ENCODE measurements at regions not wholly inside any gene's neighbourhood (a gene's known extent, or its start where the extent isn't known, plus 50 kb on each side); places are given as distances from the start of the nearest gene placed in this dataset.

DNA sequence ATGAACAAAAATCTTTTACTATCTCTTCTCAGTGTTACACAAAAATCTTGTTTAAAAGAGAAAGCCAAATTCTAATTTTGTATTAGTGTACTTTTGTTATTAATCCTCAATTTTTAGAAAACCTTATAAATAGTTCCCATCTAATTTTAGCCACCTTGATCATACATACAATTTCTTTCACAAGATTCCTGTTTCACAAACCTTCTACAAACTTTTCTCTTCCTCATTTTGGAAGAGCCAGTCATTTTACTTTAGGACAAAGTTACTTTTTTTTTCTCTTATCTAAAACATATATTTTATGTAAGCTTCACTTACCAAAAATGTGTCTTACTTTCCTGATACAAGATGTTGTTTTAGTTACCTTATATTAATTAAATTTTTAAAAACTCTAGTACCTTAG lies 161.3 kb downstream of the YIPF5 start:
- Histone ChIP-seq H3K9me3 (ENCODE audit: control insufficient read depth, low read length) (peaks cover 5% of the 10 kb centered on the region), H3K4me1 (ENCODE audit: control insufficient read depth, insufficient read depth, low read length) (peaks cover 4% of the 10 kb centered on the region), H3K9ac (ENCODE audit: low read length) (no peak overlapping the region), H3K4me3 (ENCODE audit: low read length) (no peak overlapping the region), H3K27me3 (replicated peaks; ENCODE audit: control insufficient read depth, insufficient read depth, low read length) (no peaks in the 10 kb centered on the region), H3K36me3 (ENCODE audit: control insufficient read depth, insufficient read depth, low read length, severe bottlenecking) (no peaks in the 10 kb centered on the region)
- DNase-seq (ENCODE audit: low read depth): no peak

DNA sequence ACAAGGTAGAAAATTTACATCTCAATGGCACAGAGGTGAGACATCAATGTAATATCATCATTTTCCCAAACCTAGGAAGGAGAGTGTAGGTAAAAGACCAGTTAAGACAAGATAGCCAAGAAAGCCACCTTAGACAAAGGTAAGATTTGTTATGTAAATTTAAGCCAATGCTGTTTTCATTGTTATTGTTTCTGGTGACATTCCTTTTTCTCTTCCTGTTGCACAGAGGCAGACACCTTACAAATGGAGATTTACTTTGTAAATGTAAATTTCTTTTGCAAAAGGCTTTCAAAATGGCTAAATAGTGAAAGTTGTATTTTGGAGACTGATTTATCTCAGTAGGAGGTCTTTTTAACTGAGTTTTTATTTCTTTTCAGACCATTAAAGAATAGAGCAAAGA lies 159.1 kb downstream of the YIPF5 start:
- H3K9me3 ChIP-seq (ENCODE audit: control insufficient read depth, low read length): peaks cover 5% of the 10 kb centered on the region
- no peak for DNase-seq (ENCODE audit: low read depth)
- no peak overlapping the region for H3K4me3 ChIP-seq (ENCODE audit: low read length)
- no peaks in the 10 kb centered on the region for H3K4me1 ChIP-seq (ENCODE audit: control insufficient read depth, insufficient read depth, low read length)
- no peak overlapping the region for H3K9ac ChIP-seq (ENCODE audit: low read length)
- H3K27me3 ChIP-seq (replicated peaks; ENCODE audit: control insufficient read depth, insufficient read depth, low read length): no peaks in the 10 kb centered on the region
- no peaks in the 10 kb centered on the region for H3K36me3 ChIP-seq (ENCODE audit: control insufficient read depth, insufficient read depth, low read length, severe bottlenecking)

- Histone ChIP-seq H3K9me3 (ENCODE audit: control insufficient read depth, low read length) (peaks cover 5% of the 10 kb centered on the region), H3K36me3 (ENCODE audit: control insufficient read depth, insufficient read depth, low read length, severe bottlenecking) (no peaks in the 10 kb centered on the region), H3K4me1 (ENCODE audit: control insufficient read depth, insufficient read depth, low read length) (no peaks in the 10 kb centered on the region), H3K9ac (ENCODE audit: low read length) (no peak overlapping the region), H3K4me3 (ENCODE audit: low read length) (no peak overlapping the region), H3K27me3 (replicated peaks; ENCODE audit: control insufficient read depth, insufficient read depth, low read length) (no peaks in the 10 kb centered on the region)
- no peak for DNase-seq (ENCODE audit: low read depth)
These were observed 156.6 kb downstream of the YIPF5 start for GRCh38 chr5:144013816-144014215.

DNA sequence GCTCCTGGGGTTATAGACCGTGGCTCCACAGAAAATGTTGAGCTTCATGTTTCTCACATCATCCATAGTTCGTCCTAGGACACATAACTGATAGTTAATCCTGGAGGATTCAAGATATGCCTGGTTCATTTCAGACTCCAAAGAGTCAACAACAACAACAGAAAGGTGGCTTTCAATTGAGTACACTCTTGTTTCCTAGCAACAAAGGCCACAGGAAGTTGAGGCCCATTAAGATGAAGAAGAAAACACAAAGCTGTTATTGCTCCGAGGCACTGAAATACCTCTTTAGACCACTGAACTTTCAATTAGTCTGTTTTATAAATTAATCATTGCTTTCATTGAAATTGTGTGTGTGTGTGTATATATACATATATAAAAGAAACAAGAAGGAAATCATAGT lies 154.5 kb downstream of the YIPF5 start:
- Histone ChIP-seq H3K36me3 (ENCODE audit: control insufficient read depth, insufficient read depth, low read length, severe bottlenecking) (no peaks in the 10 kb centered on the region), H3K4me3 (ENCODE audit: low read length) (no peak overlapping the region), H3K9me3 (ENCODE audit: control insufficient read depth, low read length) (no peaks in the 10 kb centered on the region), H3K9ac (ENCODE audit: low read length) (no peak overlapping the region), H3K27me3 (replicated peaks; ENCODE audit: control insufficient read depth, insufficient read depth, low read length) (no peaks in the 10 kb centered on the region), H3K4me1 (ENCODE audit: control insufficient read depth, insufficient read depth, low read length) (no peaks in the 10 kb centered on the region)
- DNase-seq (ENCODE audit: low read depth): no peak

DNA sequence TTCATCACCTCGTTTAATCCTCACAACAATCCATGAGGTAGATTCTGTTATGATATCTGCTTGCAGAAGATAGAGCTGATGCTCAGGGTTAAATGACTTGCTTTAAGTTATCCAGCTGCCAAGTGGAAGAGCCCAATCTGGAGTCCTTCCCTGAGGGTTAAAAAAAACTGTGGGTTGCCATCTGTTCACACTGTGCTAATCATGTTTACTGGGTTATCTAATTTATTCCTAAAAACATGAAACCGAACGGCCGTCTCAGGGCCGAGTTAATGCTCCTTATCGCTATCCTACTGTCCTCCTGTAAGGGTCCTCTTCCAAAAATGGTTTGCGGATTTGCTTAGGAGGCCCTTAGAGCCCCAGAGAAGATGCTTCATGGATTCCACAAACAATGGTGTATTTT lies 153.3 kb downstream of the YIPF5 start:
- H3K36me3 ChIP-seq (ENCODE audit: control insufficient read depth, insufficient read depth, low read length, severe bottlenecking): no peaks in the 10 kb centered on the region
- no peak overlapping the region for H3K4me3 ChIP-seq (ENCODE audit: low read length)
- H3K9me3 ChIP-seq (ENCODE audit: control insufficient read depth, low read length): no peaks in the 10 kb centered on the region
- no peak for DNase-seq (ENCODE audit: low read depth)
- no peaks in the 10 kb centered on the region for H3K4me1 ChIP-seq (ENCODE audit: control insufficient read depth, insufficient read depth, low read length)
- H3K27me3 ChIP-seq (replicated peaks; ENCODE audit: control insufficient read depth, insufficient read depth, low read length): no peaks in the 10 kb centered on the region
- no peak overlapping the region for H3K9ac ChIP-seq (ENCODE audit: low read length)

GRCh38 chr5:144017631-144018030 lies 152.8 kb downstream of the YIPF5 start:
- Histone ChIP-seq H3K9me3 (ENCODE audit: control insufficient read depth, low read length) (no peaks in the 10 kb centered on the region), H3K27me3 (replicated peaks; ENCODE audit: control insufficient read depth, insufficient read depth, low read length) (no peaks in the 10 kb centered on the region), H3K9ac (ENCODE audit: low read length) (no peak overlapping the region), H3K36me3 (ENCODE audit: control insufficient read depth, insufficient read depth, low read length, severe bottlenecking) (no peaks in the 10 kb centered on the region), H3K4me3 (ENCODE audit: low read length) (no peak overlapping the region), H3K4me1 (ENCODE audit: control insufficient read depth, insufficient read depth, low read length) (no peaks in the 10 kb centered on the region)
- peak; percentile 30 for DNase-seq (ENCODE audit: low read depth)

DNA sequence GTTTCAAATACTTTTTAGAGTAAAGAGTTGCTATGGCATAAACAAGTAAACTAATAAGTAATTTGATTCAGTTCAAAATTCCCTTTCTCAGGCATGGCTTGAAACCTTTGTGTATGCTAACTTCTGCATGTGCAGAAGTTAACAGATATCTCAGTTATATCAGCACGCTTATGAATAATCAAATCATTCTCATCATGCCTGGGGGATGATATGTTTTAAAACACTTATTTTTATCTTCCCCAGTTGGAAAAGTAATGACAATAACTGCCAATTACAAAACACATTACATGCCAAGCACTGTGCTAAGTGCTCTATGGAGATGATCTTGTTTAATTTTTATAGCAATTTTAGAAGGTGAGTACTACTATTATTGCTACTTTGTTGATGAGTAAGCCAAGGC lies 146.4 kb downstream of the YIPF5 start:
- peaks cover 14% of the 10 kb centered on the region for H3K4me1 ChIP-seq (ENCODE audit: control insufficient read depth, insufficient read depth, low read length)

GRCh38 chr5:144024545-144024944 lies 145.9 kb downstream of the YIPF5 start:
- Histone ChIP-seq H3K27me3 (replicated peaks; ENCODE audit: control insufficient read depth, insufficient read depth, low read length) (no peaks in the 10 kb centered on the region), H3K4me1 (ENCODE audit: control insufficient read depth, insufficient read depth, low read length) (peaks cover 14% of the 10 kb centered on the region), H3K9me3 (ENCODE audit: control insufficient read depth, low read length) (no peaks in the 10 kb centered on the region), H3K9ac (ENCODE audit: low read length) (no peak overlapping the region), H3K36me3 (ENCODE audit: control insufficient read depth, insufficient read depth, low read length, severe bottlenecking) (no peaks in the 10 kb centered on the region), H3K4me3 (ENCODE audit: low read length) (no peak overlapping the region)
- no peak for DNase-seq (ENCODE audit: low read depth)

More for the DNA sequence above, 146.4 kb downstream of the YIPF5 start:
- no peaks in the 10 kb centered on the region for H3K27me3 ChIP-seq (replicated peaks; ENCODE audit: control insufficient read depth, insufficient read depth, low read length)
- H3K4me3 ChIP-seq (ENCODE audit: low read length): no peak overlapping the region
- no peaks in the 10 kb centered on the region for H3K36me3 ChIP-seq (ENCODE audit: control insufficient read depth, insufficient read depth, low read length, severe bottlenecking)
- DNase-seq (ENCODE audit: low read depth): no peak
- H3K9ac ChIP-seq (ENCODE audit: low read length): no peak overlapping the region
- H3K9me3 ChIP-seq (ENCODE audit: control insufficient read depth, low read length): no peaks in the 10 kb centered on the region

DNA sequence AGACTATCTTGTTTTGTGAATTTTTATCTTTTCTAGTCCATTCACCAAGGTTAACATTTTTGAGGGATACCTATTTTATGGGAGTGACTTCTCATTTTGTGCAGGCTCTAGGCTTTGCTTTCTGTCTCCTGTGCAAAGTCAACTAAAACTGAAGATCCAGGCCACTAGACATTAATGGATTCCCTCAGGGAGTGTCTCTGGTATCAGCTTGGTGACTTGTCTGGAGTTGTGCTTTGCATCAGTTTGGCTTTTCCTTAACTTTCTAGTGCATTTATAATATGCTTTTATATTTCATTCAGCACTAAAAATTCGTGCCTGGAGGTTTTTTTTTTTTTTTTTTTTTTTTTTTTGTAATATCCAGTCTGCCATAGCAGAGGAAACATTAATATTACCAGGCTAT lies 144.2 kb downstream of the YIPF5 start:
- Histone ChIP-seq H3K4me1 (ENCODE audit: control insufficient read depth, insufficient read depth, low read length) (peaks cover 14% of the 10 kb centered on the region), H3K27me3 (replicated peaks; ENCODE audit: control insufficient read depth, insufficient read depth, low read length) (no peaks in the 10 kb centered on the region), H3K9ac (ENCODE audit: low read length) (no peak overlapping the region), H3K36me3 (ENCODE audit: control insufficient read depth, insufficient read depth, low read length, severe bottlenecking) (no peaks in the 10 kb centered on the region), H3K9me3 (ENCODE audit: control insufficient read depth, low read length) (no peaks in the 10 kb centered on the region), H3K4me3 (ENCODE audit: low read length) (no peak overlapping the region)
- DNase-seq (ENCODE audit: low read depth): no peak

DNA sequence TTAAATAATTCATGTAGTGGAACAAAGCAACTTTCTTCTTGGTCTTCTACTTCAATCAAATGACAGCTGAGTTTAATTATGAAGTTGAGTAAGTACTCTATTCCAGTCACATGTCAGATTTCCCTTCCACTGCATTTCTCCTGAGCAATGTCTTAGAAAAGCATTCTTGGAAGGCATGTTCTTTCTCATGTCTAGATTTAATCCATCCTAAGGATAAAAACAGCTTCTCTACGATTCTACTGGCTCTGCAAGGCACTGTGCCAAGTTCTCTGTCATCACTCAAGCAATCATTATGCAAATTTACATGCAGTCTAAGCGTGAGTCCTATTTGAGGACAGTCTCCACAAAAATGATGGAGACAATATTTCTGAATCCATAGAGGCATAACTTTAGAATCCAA lies 142.4 kb downstream of the YIPF5 start:
- H3K36me3 ChIP-seq (ENCODE audit: control insufficient read depth, insufficient read depth, low read length, severe bottlenecking): no peaks in the 10 kb centered on the region
- no peaks in the 10 kb centered on the region for H3K27me3 ChIP-seq (replicated peaks; ENCODE audit: control insufficient read depth, insufficient read depth, low read length)
- no peaks in the 10 kb centered on the region for H3K9me3 ChIP-seq (ENCODE audit: control insufficient read depth, low read length)
- H3K4me1 ChIP-seq (ENCODE audit: control insufficient read depth, insufficient read depth, low read length): peaks cover 16% of the 10 kb centered on the region
- peak; percentile 92 for DNase-seq (ENCODE audit: low read depth)
- H3K9ac ChIP-seq (ENCODE audit: low read length): peak overlapping the region; percentile 75
- peak overlapping the region; percentile 78 for H3K4me3 ChIP-seq (ENCODE audit: low read length)

DNA sequence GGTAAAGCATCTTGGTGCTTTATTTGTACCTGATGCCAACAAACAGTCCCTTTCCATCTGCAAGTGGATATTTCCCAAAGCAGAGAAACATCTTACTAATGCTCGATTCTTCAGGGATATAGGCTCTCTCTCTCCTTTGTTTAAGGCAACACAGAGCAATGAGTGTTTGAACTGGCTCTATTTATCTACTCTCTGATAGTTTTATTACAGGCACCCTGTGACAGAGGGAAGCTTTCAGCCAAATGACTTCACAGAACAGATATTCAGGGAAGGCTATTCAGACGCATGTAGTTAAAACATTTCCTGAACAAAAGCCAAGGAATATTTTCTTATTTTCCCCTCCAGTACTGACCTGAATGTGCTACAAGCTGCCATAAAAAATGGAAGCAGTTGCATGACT lies 141.8 kb downstream of the YIPF5 start:
- peaks cover 16% of the 10 kb centered on the region for H3K4me1 ChIP-seq (ENCODE audit: control insufficient read depth, insufficient read depth, low read length)
- no peaks in the 10 kb centered on the region for H3K9me3 ChIP-seq (ENCODE audit: control insufficient read depth, low read length)
- no peaks in the 10 kb centered on the region for H3K36me3 ChIP-seq (ENCODE audit: control insufficient read depth, insufficient read depth, low read length, severe bottlenecking)
- DNase-seq (ENCODE audit: low read depth): peak; percentile 78
- H3K9ac ChIP-seq (ENCODE audit: low read length): peak overlapping the region; percentile 75
- H3K27me3 ChIP-seq (replicated peaks; ENCODE audit: control insufficient read depth, insufficient read depth, low read length): no peaks in the 10 kb centered on the region
- peak overlapping the region; percentile 78 for H3K4me3 ChIP-seq (ENCODE audit: low read length)

DNA sequence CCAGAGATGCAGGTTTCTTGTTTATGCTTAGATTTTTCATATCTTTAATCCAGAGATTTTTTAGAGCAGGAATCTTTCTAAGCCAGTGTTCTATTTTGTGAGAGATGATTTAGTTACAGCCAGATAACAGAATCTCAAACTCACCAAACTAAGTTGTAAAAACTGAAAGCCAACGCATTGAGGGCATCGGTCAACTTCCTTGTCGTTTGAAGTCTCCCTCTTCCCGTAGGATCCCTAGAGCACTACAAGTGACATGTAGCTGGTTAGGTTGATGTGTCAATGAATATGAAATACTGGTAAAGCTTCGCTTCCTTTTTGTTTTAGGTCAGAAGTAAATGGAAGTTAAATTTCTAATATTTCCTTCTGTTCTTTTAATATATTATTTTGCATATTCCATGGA lies 139.6 kb downstream of the YIPF5 start:
- no peaks in the 10 kb centered on the region for H3K36me3 ChIP-seq (ENCODE audit: control insufficient read depth, insufficient read depth, low read length, severe bottlenecking)
- no peaks in the 10 kb centered on the region for H3K9me3 ChIP-seq (ENCODE audit: control insufficient read depth, low read length)
- no peak overlapping the region for H3K9ac ChIP-seq (ENCODE audit: low read length)
- no peak overlapping the region for H3K4me3 ChIP-seq (ENCODE audit: low read length)
- no peaks in the 10 kb centered on the region for H3K27me3 ChIP-seq (replicated peaks; ENCODE audit: control insufficient read depth, insufficient read depth, low read length)
- DNase-seq (ENCODE audit: low read depth): no peak
- peaks cover 13% of the 10 kb centered on the region for H3K4me1 ChIP-seq (ENCODE audit: control insufficient read depth, insufficient read depth, low read length)
